Umbilical cord (tissue), 1 donor: ENCODE measurements at regions not wholly inside any gene's neighbourhood (a gene's known extent, or its start where the extent isn't known, plus 50 kb on each side); places are given as distances from the start of the nearest gene placed in this dataset.
"Not testable (repeated sequence)": the region's sequence is repeated elsewhere in the genome, so short reads cannot be mapped to it uniquely, and the experiment has no call there.

Source experiments
- DNase-seq: peaks from one replicate; pipeline ENCODE4 v3.0.0-alpha.2; 2015; ENCODE audit warnings: low spot score

DNA sequence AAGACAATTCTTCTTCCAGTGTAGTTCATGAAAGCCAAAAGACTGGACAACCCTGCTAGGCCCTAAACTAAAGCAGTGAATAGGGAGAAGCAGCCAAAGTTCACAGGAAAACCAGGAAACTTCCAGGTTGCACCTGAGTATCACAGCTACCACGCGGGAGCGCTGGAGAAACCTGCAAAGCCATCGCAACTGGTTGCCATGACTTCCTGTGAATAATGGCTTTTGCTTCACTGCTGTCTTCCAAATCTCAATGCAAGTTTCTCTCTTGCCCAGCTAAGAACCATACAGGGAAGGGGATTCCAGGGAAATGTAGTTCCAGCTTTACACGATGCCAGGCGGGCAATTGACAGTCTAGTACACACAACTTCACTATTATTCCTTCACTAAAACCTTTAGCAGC, 114.1 kb downstream of the GXYLT1 start:
- no peak for DNase-seq

DNA sequence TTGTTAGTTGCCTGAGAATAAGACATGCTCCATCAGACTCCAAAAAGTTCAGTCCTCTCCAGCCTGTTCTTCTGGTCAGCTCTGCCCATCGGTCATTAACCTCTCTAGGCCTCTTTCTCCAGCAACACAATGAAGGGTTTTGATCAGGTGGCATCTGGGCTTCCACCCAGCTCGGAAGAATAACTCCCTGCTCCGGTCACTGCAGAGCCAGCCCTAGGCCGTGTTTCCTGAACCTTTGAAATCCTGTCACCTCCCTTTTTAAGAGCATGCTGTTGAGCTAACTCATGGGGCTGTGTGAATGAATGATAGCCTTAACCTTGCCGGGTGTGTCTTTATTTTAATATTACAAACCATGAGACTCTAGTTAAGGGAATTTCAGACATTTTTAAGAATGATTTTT, 117.1 kb downstream of the GXYLT1 start:
- no peak for DNase-seq

DNA sequence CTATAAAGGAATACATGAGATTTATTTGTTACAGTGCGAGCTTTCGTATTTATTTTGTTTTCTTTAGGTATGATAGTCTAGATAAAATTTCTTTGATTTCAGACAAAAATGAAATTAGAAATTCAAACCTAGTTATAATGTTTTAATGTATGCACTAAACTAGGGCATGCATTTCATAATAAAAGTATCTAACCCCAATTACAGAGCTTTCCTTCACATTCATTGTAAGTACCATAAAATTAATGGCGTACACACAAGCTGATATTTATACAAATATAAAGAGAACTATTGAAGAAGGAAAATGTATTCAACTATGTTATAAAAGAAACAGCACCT, 120.2 kb downstream of the GXYLT1 start:
- DNase-seq, result no peak

DNA sequence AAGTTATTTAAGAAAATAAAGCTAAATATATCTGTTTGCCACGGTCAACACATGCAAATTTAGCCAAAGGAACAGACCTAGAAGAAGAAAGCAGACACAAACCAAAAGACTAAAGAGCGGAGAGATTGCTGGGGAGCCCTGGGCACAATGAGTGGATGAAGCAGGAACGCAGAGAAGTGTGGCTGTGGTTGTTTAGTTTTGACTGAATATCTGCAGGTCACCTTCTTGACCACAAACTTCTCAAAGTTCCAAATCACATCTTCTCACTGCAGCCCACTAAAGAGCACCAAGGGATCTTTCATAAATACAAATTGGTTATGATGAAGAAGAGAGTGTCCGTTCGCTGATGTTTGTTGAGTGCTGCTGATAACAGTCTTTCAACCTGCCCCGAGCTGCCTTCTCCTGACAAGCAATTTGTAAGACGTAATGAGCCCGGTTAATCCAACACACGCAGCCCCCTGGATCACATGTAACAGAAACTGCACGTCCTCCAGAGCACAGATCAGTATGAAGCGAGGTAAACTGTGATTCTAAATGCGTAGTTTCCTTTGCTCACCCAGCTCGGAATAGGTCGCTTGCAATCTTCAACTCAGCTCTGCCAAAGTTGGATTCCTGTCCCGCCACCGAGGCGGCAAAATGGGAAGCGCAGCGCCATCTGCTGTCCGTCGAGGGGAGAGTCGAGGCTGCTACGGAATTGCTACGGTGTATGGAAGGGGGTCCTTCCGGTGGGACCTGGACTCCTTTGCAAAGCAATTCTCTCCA, 120.8 kb downstream of the GXYLT1 start:
- DNase-seq, result peak; percentile 86

DNA sequence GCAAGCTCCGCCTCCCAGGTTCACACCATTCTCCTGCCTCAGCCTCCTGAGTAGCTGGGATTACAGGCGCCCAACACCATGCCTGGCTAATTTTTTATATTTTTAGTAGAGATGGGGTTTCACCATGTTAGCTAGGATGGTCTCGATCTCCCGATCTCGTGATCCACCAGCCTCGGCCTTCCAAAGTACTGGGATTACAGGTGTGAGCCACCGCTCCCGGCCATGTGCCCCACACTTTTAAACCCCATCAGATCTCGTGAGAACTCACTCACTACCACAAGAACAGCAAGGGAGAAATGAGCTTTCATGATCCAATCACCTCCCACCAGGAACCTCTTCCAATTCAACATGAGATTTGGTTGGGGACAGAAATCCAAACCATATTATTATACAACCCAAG, 122.7 kb downstream of the GXYLT1 start:
- not testable (repeated sequence) for DNase-seq

DNA sequence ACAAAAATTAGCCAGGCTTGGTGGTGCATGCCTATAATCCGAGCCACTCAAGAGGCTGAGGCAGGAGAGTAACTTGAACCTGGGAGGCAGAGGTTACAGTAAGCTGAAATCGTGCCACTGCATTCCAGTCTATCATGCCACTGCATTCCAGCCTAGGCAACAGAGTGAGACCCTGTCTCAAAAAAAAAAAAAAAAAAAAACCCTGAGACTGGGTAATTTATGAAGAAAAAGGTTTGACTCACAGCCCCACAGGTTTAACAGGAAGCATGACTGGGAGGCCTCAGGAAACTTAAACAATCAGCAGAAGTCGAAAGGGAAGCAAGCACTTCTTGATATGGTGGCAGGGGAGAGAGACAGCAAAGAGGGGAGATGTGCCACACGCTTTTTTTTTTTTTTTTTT, 123.2 kb downstream of the GXYLT1 start:
- DNase-seq, result peak; percentile 21

DNA sequence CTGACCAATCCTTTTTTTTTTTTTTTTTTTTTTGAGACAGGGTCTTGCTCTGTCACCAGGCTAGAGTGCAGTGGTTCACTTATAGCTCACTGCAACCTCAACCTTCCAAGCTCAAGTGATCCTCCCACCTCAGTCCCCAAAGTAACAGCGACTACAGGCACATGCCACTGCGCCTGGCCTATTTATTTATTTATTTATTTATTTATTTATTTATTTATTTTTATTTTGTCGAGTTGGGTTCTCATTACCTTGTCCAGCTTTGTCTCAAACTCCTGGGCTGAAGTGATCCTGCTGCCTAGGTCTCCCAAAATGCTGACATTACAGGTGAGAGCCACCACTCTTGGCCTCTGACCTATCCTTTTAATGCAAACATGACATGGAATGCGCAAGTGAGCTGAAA, 124.4 kb downstream of the GXYLT1 start:
- no peak for DNase-seq

DNA sequence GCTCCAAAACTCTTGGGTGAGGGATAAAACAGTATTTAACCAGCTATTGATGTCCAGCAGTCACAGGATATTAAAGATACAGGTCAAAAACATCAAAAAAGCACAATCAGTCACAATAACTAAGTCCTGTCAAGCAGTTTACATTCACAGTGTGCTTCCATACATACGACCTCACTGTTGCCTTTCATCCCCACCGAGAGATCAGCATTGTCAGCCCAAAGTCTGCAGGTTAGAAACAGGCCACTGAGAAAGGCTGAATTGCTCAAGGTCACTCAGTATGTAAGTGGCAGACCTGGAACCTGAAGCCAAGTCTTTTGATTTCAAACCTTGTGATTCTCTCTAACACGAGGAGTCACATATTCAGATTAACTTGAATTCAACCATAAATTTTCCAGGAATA, 124.9 kb downstream of the GXYLT1 start:
- DNase-seq, result no peak

DNA sequence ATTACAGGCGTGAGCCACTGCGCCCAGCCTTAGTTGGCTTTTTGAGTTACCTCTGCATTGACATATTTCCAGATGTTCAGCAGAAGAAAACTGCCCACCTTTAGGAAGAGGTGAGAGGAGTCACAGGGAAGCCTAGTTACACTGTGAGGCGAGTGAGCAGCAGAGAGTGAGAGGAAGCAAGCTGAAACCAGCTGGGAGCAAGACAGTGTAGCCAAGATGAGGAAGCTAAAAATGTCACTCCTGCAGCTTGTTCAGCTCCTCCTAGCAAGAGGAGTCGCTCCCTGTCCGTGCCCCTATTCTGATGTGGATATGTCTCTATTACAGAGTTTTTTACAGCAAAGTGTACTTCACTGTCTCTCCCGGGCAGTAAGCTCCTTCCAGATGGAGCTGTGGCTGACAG, 127.6 kb downstream of the GXYLT1 start:
- no peak for DNase-seq

DNA sequence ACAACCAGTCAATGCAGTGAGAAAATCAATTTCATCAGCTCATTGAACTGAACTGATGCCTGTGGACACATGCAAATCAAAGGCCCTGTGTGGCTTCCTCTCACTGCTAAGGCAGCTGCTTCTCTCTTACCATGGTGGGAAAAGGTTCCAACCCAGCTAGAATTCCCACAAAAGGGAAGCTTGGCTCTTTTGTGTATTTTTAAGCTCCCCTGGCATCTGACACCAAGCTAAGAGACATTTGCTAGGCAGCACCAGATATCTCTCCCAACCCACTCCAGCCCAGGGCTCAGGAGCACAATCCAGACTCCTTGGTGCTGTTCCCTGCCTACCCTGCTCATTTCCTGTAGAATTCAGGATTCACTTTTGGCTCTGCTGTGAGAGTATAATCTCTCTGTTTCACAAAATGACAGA, 129.6 kb downstream of the GXYLT1 start:
- no peak for DNase-seq

DNA sequence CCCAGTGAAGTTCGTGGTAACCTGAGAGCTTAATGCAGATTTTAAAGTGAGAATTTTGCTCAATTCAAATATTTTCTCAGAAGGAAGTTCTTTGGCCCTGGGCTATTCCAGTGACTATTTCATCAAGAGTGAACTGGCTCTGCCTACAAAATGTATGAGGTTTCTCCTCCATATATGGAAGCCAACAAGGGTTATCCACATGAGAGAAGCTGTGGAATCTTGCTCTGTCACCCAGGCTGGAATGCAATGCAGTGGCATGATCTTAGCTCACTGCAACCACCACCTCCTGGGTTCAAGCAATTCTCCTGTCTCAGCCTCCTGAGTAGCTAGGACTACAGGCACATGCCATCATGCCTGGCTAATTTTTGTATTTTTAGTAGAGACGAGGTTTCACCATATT, 132.2 kb downstream of the GXYLT1 start:
- DNase-seq, result not testable (repeated sequence)

DNA sequence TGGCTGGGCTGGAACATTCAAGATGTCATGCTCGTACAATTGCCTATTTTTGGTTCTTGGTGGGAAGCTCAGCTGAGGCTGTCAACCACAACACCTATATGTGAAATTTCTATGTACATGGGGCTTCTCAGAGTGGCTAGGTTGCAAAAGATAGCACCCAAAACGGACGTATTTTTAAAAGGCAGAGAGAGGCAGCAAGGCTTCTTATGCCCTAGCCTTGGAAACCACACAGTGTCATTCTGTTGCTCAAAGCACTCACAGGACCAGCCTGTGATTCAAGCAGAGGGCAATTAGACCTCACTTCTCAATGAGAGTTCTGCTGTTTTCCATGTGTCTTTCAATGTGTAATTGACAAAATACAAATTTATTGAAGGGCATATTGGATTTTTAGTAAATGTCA, 134.0 kb downstream of the GXYLT1 start:
- DNase-seq, result no peak

DNA sequence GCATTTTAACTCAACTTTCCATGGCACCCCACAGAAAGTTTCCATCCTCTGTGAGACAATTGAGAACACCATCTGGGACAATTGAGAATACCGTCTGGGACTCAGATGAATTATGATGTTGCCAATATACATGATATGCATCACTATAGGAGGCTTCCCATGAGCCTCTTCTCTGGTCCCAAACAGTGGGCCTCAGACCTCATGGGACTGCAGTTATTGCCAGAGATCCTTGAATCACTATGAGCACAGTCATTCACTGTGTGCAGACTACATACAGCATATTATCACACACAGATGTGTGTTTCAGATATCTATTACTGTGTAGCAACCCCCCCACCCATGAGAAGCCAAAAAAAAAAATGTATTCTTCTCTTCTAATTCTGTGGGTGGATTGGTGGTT, 134.4 kb downstream of the GXYLT1 start:
- no peak for DNase-seq

DNA sequence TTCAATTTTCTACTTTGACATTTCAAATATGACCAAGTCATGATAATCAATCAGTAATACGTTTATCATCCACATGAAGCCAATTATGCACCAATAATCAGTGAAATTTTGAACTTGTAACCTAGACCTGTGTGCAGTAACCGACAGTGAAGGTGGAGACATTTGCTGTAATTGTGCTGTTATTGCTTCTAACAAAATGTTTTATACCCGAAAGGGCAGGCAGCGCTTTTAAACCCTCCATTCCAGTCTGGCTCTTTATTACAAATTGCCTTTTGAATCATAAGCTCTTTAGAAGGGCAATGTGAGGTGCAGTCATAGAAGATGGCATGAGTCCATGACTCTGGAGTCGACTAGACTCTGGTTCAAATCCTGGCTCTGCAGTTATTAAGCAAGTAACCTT, 135.7 kb downstream of the GXYLT1 start:
- no peak for DNase-seq

DNA sequence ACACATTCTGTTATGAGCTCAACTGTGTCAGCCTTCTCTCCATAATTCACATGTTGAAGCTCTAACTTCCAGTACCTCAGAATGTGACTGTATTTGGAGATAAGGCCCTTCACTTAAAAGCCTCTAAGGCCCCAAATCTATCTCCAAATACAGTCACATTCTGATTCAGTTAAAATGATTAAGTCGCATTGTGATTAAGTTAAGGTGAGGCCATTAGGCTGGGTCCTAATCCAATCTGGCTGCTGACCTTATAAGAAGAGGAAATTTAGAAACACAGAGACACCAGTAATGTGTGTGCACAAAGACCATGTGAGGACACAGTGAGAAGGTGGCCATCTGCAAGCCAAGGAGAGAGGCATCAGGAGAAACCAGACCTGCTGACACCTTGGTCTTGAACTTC, 141.6 kb downstream of the GXYLT1 start:
- no peak for DNase-seq

DNA sequence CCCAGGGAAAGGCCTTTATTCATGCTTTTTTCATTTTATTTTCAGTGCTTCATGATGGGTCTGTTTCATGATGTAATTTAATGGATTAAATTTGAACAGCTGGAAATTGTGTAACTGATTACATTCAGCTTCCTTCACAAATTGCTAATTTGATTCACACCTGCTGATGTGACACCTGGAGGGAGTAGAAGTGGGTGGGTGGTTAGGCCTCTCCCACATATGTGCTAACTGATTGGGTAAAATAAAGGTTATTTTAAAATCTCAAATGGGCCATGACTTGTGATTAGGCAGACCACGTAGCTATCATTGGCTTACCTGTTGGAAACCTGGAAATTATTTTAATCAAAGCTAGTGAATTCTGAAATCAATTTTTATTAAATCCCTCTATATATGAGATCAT, 142.1 kb downstream of the GXYLT1 start:
- DNase-seq, result no peak

DNA sequence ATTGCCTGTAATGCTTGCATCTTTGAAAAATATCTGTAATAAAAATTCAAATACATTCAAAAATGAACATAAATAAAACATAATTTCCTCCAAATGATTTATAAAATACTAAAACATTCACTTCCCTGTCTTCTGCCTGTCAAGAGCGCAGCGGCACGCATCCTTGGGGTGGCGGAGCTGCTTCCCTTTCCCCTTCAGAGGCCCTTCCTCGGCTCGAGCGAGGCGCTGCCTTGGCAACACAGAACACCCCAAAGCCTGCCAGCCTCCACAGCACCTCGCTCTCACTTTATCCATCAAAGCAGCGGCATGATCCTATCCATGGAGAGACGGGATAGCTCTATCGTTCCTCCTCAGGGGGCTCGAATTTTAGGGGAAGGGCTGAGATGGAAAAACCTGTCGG, 146.2 kb downstream of the GXYLT1 start:
- no peak for DNase-seq

DNA sequence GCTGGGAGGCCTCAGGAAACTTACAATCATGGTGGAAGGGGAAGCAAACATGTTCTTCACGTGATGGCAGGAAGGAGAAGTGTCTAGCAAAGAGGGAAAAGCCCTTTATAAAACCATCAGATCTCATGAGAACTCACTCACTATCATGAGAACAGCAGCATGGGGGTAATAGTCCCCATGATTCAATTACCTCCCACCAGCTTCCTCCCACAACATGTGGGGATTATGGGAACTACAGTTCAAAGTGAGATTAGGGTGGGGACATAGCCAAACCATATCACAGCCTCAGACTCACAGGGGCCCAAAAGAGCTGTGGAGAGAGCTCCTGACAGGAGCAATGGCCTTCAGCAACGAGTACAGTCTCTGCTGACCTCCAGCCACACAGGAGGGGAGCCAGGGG, 151.4 kb downstream of the GXYLT1 start:
- no peak for DNase-seq

DNA sequence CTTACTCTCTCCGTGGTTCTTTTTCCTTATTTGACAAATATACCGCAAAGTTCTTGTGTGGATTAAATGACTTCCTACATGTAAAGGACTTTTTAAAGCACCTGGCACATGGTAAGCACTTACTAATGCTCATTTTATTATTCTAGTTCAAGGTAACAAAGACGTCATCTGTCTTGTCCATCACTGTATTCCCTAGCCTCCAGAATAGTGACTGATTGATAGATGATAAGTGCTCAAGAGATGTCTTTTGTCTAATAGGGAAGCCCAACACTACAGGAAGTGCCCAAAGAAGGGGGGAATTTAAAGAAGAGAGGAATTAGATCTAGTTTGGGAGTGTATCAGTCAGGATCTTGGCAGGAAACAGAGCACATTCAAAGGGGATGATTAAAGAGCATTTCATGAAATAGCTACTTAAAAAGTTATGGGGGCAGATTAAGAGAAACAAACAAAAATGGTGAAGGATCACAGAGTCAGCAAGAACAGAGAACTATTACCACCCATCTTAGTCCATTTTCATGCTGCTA, 151.9 kb downstream of the GXYLT1 start:
- no peak for DNase-seq

DNA sequence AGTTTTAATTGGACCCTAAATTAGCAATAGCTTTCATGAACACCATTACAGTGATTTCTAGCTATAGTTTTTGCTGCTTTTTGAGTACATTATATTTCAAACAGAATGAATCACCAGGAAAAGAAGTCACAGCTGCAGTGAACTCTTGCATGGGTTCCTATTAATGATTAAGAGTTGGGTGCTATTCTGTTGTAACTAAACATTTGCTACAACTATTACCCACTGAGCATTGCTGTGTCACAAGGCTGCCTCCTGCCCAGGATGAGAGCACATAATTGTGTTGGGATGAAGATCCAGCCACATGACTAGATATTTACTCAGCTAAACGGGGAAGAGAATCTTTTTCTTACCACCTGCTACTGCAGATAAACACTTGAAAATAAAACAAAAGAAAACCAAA, 152.7 kb downstream of the GXYLT1 start:
- no peak for DNase-seq

DNA sequence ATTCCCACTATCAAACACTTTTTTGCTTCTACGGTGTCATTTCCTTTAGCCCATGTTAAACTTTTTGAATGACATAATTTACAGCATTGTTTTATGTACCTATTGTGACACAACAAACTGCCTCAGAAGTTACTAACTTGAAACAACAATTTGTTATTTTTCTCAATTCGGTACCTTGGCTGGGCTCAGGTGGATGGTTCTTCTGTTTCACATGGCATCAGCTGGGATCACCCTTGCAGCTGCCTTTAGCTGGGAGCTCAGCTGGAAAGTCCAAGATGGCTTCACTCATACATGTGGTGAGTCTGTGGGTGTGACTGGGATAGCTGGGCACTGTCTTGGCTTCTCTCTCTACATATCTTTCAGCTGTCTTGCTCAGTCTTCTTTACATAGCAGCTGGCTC, 156.0 kb downstream of the GXYLT1 start:
- DNase-seq, result no peak

DNA sequence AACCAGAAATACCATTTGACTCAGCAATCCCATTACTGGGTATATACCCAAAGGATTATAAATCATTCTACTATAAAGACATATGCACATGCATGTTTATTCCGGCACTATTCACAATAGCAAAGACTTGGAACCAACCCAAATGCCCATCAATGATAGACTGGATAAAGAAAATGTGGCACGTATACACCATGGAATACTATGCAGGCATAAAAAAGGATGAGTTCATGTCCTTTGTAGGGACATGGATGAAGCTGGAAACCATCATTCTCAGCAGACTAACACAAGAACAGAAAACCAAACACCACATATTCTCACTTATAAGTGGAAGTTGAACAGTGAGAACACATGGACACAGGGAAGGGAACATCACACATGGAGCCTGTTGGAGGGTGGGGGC, 158.2 kb downstream of the GXYLT1 start:
- DNase-seq, result not testable (repeated sequence)

DNA sequence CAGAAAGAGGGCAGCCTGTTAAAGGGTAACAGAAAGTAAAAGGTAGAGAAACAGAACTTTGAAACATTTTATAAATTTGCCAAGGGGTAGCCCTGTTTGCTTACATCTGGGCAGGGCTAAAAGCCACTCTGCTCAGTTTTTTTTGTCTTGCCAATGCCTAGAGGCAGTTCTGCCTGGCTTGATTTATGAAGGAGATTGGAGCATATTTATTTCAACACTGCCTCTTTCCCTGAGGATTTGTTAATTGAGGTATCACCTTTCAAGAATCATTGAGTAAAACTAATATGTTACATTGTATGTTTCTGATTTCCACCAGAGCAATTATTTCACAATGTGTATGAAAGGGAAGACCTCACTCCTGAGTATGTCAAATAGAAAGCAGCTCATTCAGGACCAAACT, 160.8 kb downstream of the GXYLT1 start:
- DNase-seq, result no peak

DNA sequence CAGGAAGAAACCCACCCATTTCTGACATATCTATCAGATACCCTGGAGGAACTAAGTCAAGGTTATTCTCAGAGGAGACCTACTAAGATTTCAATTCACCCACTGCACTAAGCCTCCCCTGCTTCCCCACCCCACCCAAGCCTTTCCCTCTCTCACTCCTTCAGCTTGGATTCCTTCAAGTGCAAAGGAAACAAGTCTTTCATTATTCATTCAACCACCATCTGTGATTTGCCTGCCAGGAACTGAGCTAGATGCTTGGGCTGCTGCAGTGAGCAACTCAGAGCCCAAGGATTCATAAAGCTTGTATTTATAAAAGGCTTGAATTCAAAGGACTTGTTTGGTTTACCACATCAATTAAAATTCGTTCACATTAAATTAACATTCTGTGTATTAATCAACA, 161.3 kb downstream of the GXYLT1 start:
- no peak for DNase-seq
